ENCODE measurements at regions not wholly inside any gene's neighbourhood (a gene's known extent, or its start where the extent isn't known, plus 50 kb on each side); places are given as distances from the start of the nearest gene placed in this dataset.

GRCh38 chr5:162657076-162657475, 589.5 kb downstream of the GABRG2 start:
- Histone ChIP-seq H3K36me3 (no peaks in the 10 kb centered on the region), H3K27ac (no peak overlapping the region), H3K4me1 (no peaks in the 10 kb centered on the region), H3K4me3 (no peak overlapping the region), H3K27me3 (no peaks in the 10 kb centered on the region), H3K9me3 (no peaks in the 10 kb centered on the region)
- TF ChIP-seq CTCF (IDR thresholded peaks at IDR 0.05) (no peak), POLR2A (IDR thresholded peaks at IDR 0.05) (no peak), EP300 (IDR thresholded peaks at IDR 0.05) (no peak), POLR2AphosphoS5 (IDR thresholded peaks at IDR 0.05) (no peak)
- ATAC-seq = no peak
- 11 to 42% methylated on average over 3 of the region's 3 CpGs for WGBS, 2 donors (ENCODE audit: low coverage in 1 of 2)

- H3K27ac ChIP-seq = no peak overlapping the region
- 67 to 78% methylated on average over 3 of the region's 3 CpGs for WGBS, 2 donors (ENCODE audit: low coverage in 1 of 2)
- TF ChIP-seq POLR2A (IDR thresholded peaks at IDR 0.05) = no peak
- TF ChIP-seq EP300 (IDR thresholded peaks at IDR 0.05) = no peak
- TF ChIP-seq POLR2AphosphoS5 (IDR thresholded peaks at IDR 0.05) = no peak
- TF ChIP-seq CTCF (IDR thresholded peaks at IDR 0.05) = no peak
- H3K36me3 ChIP-seq = no peaks in the 10 kb centered on the region
- ATAC-seq = no peak
- no peaks in the 10 kb centered on the region for H3K27me3 ChIP-seq
- no peaks in the 10 kb centered on the region for H3K4me1 ChIP-seq
- no peak overlapping the region for H3K4me3 ChIP-seq
- no peaks in the 10 kb centered on the region for H3K9me3 ChIP-seq
Measured at GRCh38 chr5:162664846-162665245, 597.3 kb downstream of the GABRG2 start.

GRCh38 chr5:162668926-162669325, 601.4 kb downstream of the GABRG2 start:
- Histone ChIP-seq H3K36me3 (no peaks in the 10 kb centered on the region), H3K27ac (no peak overlapping the region), H3K27me3 (no peaks in the 10 kb centered on the region), H3K9me3 (no peaks in the 10 kb centered on the region), H3K4me3 (no peak overlapping the region), H3K4me1 (no peaks in the 10 kb centered on the region)
- no peak for TF ChIP-seq CTCF (IDR thresholded peaks at IDR 0.05)
- no peak for TF ChIP-seq POLR2AphosphoS5 (IDR thresholded peaks at IDR 0.05)
- no peak for TF ChIP-seq POLR2A (IDR thresholded peaks at IDR 0.05)
- no peak for TF ChIP-seq EP300 (IDR thresholded peaks at IDR 0.05)
- WGBS, 2 donors (ENCODE audit: low coverage in 1 of 2) = 25 to 54% methylated on average over 3 of the region's 3 CpGs
- ATAC-seq = no peak

- ATAC-seq = no peak
- TF ChIP-seq POLR2A (IDR thresholded peaks at IDR 0.05) (no peak), CTCF (IDR thresholded peaks at IDR 0.05) (no peak), EP300 (IDR thresholded peaks at IDR 0.05) (no peak), POLR2AphosphoS5 (IDR thresholded peaks at IDR 0.05) (no peak)
Measured at GRCh38 chr5:162672061-162672460, 604.5 kb downstream of the GABRG2 start.

GRCh38 chr5:162683284-162683683, 615.7 kb downstream of the GABRG2 start:
- H3K9me3 ChIP-seq = no peaks in the 10 kb centered on the region
- H3K27me3 ChIP-seq = no peaks in the 10 kb centered on the region
- H3K4me3 ChIP-seq = no peak overlapping the region
- no peak for ATAC-seq
- no peaks in the 10 kb centered on the region for H3K36me3 ChIP-seq
- no peak for TF ChIP-seq CTCF (IDR thresholded peaks at IDR 0.05)
- TF ChIP-seq POLR2AphosphoS5 (IDR thresholded peaks at IDR 0.05) = no peak
- TF ChIP-seq POLR2A (IDR thresholded peaks at IDR 0.05) = no peak
- TF ChIP-seq EP300 (IDR thresholded peaks at IDR 0.05) = no peak
- no peaks in the 10 kb centered on the region for H3K4me1 ChIP-seq
- H3K27ac ChIP-seq = no peak overlapping the region
- WGBS, 2 donors (ENCODE audit: low coverage in 1 of 2) = 39 to 78% methylated on average over 1 to 2 of the region's 2 CpGs

More at GRCh38 chr5:162672061-162672460, 604.5 kb downstream of the GABRG2 start:
- H3K9me3 ChIP-seq = no peaks in the 10 kb centered on the region
- H3K4me1 ChIP-seq = no peaks in the 10 kb centered on the region
- 80 to 87% methylated on average over 1 of the region's 1 CpG for WGBS, 2 donors (ENCODE audit: low coverage in 1 of 2)
- H3K27ac ChIP-seq = no peak overlapping the region
- H3K36me3 ChIP-seq = no peaks in the 10 kb centered on the region
- no peak overlapping the region for H3K4me3 ChIP-seq
- H3K27me3 ChIP-seq = no peaks in the 10 kb centered on the region
